Neural cell (in vitro differentiated cells): ENCODE measurements at regions not wholly inside any gene's neighbourhood (a gene's known extent, or its start where the extent isn't known, plus 50 kb on each side); places are given as distances from the start of the nearest gene placed in this dataset.
A peak's percentile ranks its signal among the peaks of the same experiment; 100 is the strongest.

ENCODE experiments used
- H2AFZ ChIP-seq: fragments of 200-600, 300-800 bp; sonication (generic), shearing (Covaris generic); 2 replicates; pipeline ENCODE4 v1.6.0; 2014; ENCODE audit warnings: low read depth, mild to moderate bottlenecking, antibody characterized with exemption, low read length, moderate library complexity
- H3F3A ChIP-seq: fragments of 200-600 bp; shearing (Covaris generic); 2 replicates; pipeline ENCODE4 v1.6.1; 2016; ENCODE audit warnings: mild to moderate bottlenecking, moderate library complexity, mixed read lengths, antibody characterized with exemption, low read length; ENCODE audit not compliant: insufficient read depth, poor library complexity, severe bottlenecking
- H3K27ac ChIP-seq: fragments of 200-600, 300-800 bp; sonication (generic), shearing (Covaris generic); 2 replicates; pipeline ENCODE4 v1.5.1; 2014; ENCODE audit warnings: mild to moderate bottlenecking, low read length, moderate library complexity
- H3K27me3 ChIP-seq: fragments of 300-800, 200-600 bp; sonication (generic), shearing (Covaris generic); 2 replicates; pipeline ENCODE4 v1.6.0; 2014; ENCODE audit warnings: mild to moderate bottlenecking, low read depth, low read length, moderate library complexity; ENCODE audit not compliant: insufficient read depth
- H3K36me3 ChIP-seq: fragments of 300-800, 200-600 bp; sonication (generic), shearing (Covaris generic); 2 replicates; pipeline ENCODE4 v1.5.1; 2014; ENCODE audit warnings: mild to moderate bottlenecking, antibody characterized with exemption, low read length, moderate library complexity; ENCODE audit not compliant: insufficient read depth
- H3K4me2 ChIP-seq: fragments of 300-800, 200-600 bp; sonication (generic), shearing (Covaris generic); 2 replicates; pipeline ENCODE4 v1.6.0; 2014; ENCODE audit warnings: mild to moderate bottlenecking, low read length
- H3K4me3 ChIP-seq: fragments of 300-800, 200-600 bp; sonication (generic), shearing (Covaris generic); 2 replicates; pipeline ENCODE4 v1.5.1; 2014; ENCODE audit warnings: mild to moderate bottlenecking, low read length, moderate library complexity
- H3K79me2 ChIP-seq: fragments of 200-600 bp; shearing (Covaris generic); replicated peaks from 2 replicates; pipeline ENCODE4 v1.6.0; 2014; ENCODE audit warnings: mild to moderate bottlenecking, low read length, moderate library complexity; ENCODE audit not compliant: insufficient read depth
- H3K9ac ChIP-seq: fragments of 300-800, 200-600 bp; sonication (generic), shearing (Covaris generic); 2 replicates; pipeline ENCODE4 v1.6.1; 2016; ENCODE audit warnings: mild to moderate bottlenecking, low read length, mixed read lengths
- H3K9me2 ChIP-seq: fragments of 200-600 bp; shearing (Covaris generic); 2 replicates; pipeline ENCODE4 v1.6.1; 2016; ENCODE audit warnings: mild to moderate bottlenecking, low read length, mixed read lengths; ENCODE audit not compliant: insufficient read depth
- H3K9me3 ChIP-seq: fragments of 200-600, 300-800 bp; sonication (generic), shearing (Covaris generic); 2 replicates; pipeline ENCODE4 v1.6.1; 2016; ENCODE audit warnings: mild to moderate bottlenecking, mixed run types, low read length, moderate library complexity, mixed read lengths
- H4K20me1 ChIP-seq: fragments of 200-600 bp; shearing (Covaris generic); 2 replicates; pipeline ENCODE4 v1.6.1; 2016; ENCODE audit warnings: mild to moderate bottlenecking, mixed run types; ENCODE audit not compliant: insufficient read depth
- EP300 ChIP-seq: fragments of 450-650 bp; conservative IDR thresholded peaks from 2 replicates; pipeline ENCODE4 v1.6.1; 2014; ENCODE audit warnings: antibody characterized with exemption, mild to moderate bottlenecking, moderate library complexity; ENCODE audit not compliant: poor library complexity, severe bottlenecking
- EZH2 ChIP-seq: fragments of 200-600, 300-800 bp; shearing (Covaris generic), sonication (generic); IDR thresholded peaks from 2 replicates; pipeline ENCODE4 v1.6.1; 2014; ENCODE audit warnings: antibody characterized with exemption, low read length, borderline replicate concordance, mild to moderate bottlenecking; ENCODE audit not compliant: insufficient read depth, poor library complexity, severe bottlenecking
- MXI1 ChIP-seq: fragments of 450-650 bp; conservative IDR thresholded peaks from 2 replicates; pipeline ENCODE4 v1.6.1; 2014; ENCODE audit warnings: antibody characterized with exemption, mild to moderate bottlenecking; ENCODE audit not compliant: poor library complexity, severe bottlenecking
- POLR2AphosphoS5 ChIP-seq: IDR thresholded peaks from 2 replicates; pipeline ENCODE4 v1.6.1; 2012
- RAD21 ChIP-seq: fragments of 450-650 bp; conservative IDR thresholded peaks from 2 replicates; pipeline ENCODE4 v1.6.1; 2014; ENCODE audit warnings: antibody characterized with exemption, mild to moderate bottlenecking, moderate library complexity
- SMC3 ChIP-seq: fragments of 450-650 bp; conservative IDR thresholded peaks from 2 replicates; pipeline ENCODE4 v1.6.1; 2014; ENCODE audit warnings: antibody characterized with exemption, mild to moderate bottlenecking, moderate library complexity; ENCODE audit not compliant: poor library complexity
- TAF1 ChIP-seq: IDR thresholded peaks from 2 replicates; pipeline ENCODE4 v1.6.1; 2012; ENCODE audit warnings: low read depth
- TF ChIP-seq, protein P1 (sequence below): IDR thresholded peaks from 2 replicates; pipeline ENCODE4 v1.6.1; 2012; ENCODE audit warnings: borderline replicate concordance
- TF ChIP-seq, protein P2 (sequence below): fragments of 450-650 bp; IDR thresholded peaks from 2 replicates; pipeline ENCODE4 v1.5.1; 2014; ENCODE audit warnings: antibody characterized with exemption, mild to moderate bottlenecking, moderate library complexity; ENCODE audit not compliant: poor library complexity, severe bottlenecking

DNA sequence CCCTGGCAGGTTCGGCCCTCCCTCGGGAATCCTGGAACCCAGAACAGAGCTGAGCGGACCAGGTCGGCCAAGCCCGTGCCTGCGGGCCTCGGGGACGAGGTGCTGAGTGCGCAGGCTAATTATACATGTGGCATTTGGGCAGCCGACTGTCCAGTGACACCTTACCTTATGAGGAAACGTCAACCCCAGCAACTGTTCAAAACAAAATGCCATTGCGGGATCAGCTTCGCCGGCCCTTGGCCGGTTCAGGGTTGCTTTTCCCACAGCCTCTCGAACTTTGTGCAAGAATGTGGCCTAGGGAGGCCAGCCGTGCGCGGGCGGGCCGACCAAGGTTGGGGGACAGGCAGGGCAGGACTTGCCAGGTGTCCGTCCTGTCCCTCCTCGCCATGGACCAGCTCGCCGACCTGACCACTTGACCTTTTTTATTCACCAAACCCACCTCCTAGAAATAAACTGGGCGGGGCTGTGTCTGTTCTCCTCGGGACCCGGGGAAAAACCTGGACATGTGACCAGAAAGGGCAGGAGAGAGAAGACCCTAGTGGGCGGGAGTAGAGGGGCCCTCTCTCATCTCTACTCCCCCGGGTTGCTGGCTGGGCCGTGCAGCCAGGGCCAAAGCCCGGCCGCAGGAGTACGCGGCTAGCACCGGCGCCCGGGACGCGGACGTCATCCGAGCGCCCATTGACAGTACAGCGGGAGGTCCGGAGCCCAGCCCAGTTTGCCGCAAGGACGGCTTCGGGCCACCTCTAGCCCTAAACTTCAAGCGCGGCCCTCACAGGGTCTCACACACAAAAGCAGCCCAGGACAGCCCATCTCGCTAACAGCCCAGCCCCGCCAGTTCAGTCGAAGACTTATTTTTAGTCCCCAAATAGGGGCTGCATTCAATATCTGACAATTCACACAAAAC is 134.3 kb upstream of the C11orf58 start:
- TF ChIP-seq TAF1 (no peak), EZH2 (no peak), POLR2AphosphoS5 (no peak), RAD21 (no peak), SMC3 (no peak), EP300 (no peak), MXI1 (no peak)
- TF ChIP-seq, protein P1, sequence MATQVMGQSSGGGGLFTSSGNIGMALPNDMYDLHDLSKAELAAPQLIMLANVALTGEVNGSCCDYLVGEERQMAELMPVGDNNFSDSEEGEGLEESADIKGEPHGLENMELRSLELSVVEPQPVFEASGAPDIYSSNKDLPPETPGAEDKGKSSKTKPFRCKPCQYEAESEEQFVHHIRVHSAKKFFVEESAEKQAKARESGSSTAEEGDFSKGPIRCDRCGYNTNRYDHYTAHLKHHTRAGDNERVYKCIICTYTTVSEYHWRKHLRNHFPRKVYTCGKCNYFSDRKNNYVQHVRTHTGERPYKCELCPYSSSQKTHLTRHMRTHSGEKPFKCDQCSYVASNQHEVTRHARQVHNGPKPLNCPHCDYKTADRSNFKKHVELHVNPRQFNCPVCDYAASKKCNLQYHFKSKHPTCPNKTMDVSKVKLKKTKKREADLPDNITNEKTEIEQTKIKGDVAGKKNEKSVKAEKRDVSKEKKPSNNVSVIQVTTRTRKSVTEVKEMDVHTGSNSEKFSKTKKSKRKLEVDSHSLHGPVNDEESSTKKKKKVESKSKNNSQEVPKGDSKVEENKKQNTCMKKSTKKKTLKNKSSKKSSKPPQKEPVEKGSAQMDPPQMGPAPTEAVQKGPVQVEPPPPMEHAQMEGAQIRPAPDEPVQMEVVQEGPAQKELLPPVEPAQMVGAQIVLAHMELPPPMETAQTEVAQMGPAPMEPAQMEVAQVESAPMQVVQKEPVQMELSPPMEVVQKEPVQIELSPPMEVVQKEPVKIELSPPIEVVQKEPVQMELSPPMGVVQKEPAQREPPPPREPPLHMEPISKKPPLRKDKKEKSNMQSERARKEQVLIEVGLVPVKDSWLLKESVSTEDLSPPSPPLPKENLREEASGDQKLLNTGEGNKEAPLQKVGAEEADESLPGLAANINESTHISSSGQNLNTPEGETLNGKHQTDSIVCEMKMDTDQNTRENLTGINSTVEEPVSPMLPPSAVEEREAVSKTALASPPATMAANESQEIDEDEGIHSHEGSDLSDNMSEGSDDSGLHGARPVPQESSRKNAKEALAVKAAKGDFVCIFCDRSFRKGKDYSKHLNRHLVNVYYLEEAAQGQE, result no peak
- TF ChIP-seq, protein P2, sequence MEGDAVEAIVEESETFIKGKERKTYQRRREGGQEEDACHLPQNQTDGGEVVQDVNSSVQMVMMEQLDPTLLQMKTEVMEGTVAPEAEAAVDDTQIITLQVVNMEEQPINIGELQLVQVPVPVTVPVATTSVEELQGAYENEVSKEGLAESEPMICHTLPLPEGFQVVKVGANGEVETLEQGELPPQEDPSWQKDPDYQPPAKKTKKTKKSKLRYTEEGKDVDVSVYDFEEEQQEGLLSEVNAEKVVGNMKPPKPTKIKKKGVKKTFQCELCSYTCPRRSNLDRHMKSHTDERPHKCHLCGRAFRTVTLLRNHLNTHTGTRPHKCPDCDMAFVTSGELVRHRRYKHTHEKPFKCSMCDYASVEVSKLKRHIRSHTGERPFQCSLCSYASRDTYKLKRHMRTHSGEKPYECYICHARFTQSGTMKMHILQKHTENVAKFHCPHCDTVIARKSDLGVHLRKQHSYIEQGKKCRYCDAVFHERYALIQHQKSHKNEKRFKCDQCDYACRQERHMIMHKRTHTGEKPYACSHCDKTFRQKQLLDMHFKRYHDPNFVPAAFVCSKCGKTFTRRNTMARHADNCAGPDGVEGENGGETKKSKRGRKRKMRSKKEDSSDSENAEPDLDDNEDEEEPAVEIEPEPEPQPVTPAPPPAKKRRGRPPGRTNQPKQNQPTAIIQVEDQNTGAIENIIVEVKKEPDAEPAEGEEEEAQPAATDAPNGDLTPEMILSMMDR, result no peak
- peaks cover 59% of the 10 kb centered on the region for H3K27me3 ChIP-seq
- no peaks in the 10 kb centered on the region for H3K9me3 ChIP-seq
- peak overlapping the region; percentile 52 for H3K4me2 ChIP-seq
- no peak overlapping the region for H2AFZ ChIP-seq
- H3K9ac ChIP-seq, result peak overlapping the region; percentile 50
- no peak overlapping the region for H3K27ac ChIP-seq
- H4K20me1 ChIP-seq, result no peaks in the 10 kb centered on the region
- H3K36me3 ChIP-seq, result no peaks in the 10 kb centered on the region
- peaks cover 6% of the 10 kb centered on the region for H3F3A ChIP-seq
- no peaks in the 10 kb centered on the region for H3K9me2 ChIP-seq
- H3K4me3 ChIP-seq, result peak overlapping the region; percentile 88
- peaks cover 61% of the 10 kb centered on the region for H3K79me2 ChIP-seq

GRCh38 chr11:16603245-16603644 is 135.2 kb upstream of the C11orf58 start:
- peaks cover 6% of the 10 kb centered on the region for H3F3A ChIP-seq
- H3K4me3 ChIP-seq, result no peak overlapping the region
- TF ChIP-seq MXI1 (no peak), EP300 (no peak), EZH2 (no peak), POLR2AphosphoS5 (no peak), SMC3 (no peak), RAD21 (no peak), TAF1 (no peak)
- TF ChIP-seq, protein P1, result no peak
- TF ChIP-seq, protein P2, result no peak
- H3K9me2 ChIP-seq, result no peaks in the 10 kb centered on the region
- no peak overlapping the region for H3K27ac ChIP-seq
- no peak overlapping the region for H3K9ac ChIP-seq
- peaks cover 65% of the 10 kb centered on the region for H3K79me2 ChIP-seq
- no peaks in the 10 kb centered on the region for H4K20me1 ChIP-seq
- no peak overlapping the region for H3K4me2 ChIP-seq
- no peaks in the 10 kb centered on the region for H3K36me3 ChIP-seq
- H2AFZ ChIP-seq, result no peak overlapping the region
- H3K9me3 ChIP-seq, result no peaks in the 10 kb centered on the region
- peaks cover 50% of the 10 kb centered on the region for H3K27me3 ChIP-seq
